GM18858 (cell line): ENCODE measurements at regions not wholly inside any gene's neighbourhood (a gene's known extent, or its start where the extent isn't known, plus 50 kb on each side); places are given as distances from the start of the nearest gene placed in this dataset.

Experiments used
- ATAC-seq: cut with Tn5 transposase; IDR thresholded peaks from one replicate; pipeline ENCODE4 v1.9.1; 2021; ENCODE audit not compliant: unreplicated experiment

GRCh38 chr2:14684516-14684915 lies 52.0 kb downstream of the LRATD1 start:
- no peak for ATAC-seq

DNA sequence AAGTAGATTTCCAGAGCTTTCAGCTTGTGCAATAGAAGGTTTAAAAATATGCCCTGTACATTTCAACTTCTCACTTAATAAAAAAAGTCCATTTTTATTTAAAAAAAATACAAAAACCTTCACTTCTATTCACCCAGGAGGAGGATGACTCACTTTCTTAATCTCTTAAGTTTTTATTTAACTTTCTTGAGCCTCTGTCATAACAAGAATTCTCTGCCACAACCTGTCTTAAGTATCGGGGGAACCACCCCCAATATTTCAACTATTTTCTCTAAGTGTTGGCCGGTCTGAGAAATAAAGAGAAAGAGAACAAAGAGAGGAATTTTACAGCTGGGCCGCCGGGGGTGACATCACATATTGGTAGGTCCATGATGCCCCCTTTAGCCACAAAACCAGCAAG lies 58.4 kb downstream of the LRATD1 start:
- no peak for ATAC-seq

DNA sequence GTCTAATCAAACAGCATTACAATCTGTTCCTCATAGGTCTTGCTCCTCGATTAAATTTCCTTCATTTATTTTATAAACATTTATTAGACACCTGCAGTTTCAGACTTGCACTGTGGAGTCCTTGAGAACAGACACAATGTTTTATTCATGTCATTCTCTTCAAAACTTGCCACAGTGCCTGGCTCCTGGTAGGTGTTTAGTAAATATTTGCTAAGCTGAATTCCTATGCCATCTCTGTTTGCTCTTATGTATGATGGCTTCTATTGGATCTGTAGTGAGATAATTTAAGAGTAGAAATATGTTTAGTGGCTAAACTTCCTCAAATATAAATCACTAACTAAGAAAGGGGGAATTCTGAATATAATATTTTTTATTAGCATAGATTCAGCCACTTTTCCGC lies 61.4 kb downstream of the LRATD1 start:
- no peak for ATAC-seq

DNA sequence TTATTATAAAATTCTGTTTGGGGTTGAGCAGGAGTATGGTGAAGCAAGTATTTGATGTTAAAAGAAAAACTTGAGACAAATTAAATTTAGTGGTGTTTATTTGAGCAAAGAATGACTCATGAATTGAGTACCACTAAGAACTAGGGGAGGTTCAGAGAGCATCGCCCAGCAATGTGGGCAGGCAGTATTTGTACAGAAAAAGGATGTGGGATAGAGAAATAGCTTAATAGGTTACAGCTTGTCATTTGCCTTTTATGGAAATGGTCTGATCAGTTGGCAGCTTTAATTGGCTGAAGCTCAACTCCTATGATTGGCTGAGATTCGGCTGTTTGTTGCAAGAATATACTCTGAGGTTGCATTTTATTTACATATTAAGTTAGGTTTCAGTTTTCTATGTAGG lies 68.2 kb downstream of the LRATD1 start:
- ATAC-seq, result no peak

GRCh38 chr2:14702258-14702657 lies 69.7 kb downstream of the LRATD1 start:
- no peak for ATAC-seq

GRCh38 chr2:14706201-14706600 lies 73.7 kb downstream of the LRATD1 start:
- no peak for ATAC-seq

GRCh38 chr2:14712111-14712510 lies 79.6 kb downstream of the LRATD1 start:
- ATAC-seq, result no peak

GRCh38 chr2:14713248-14713647 lies 80.7 kb downstream of the LRATD1 start:
- ATAC-seq, result no peak

GRCh38 chr2:14715600-14715999 lies 83.1 kb downstream of the LRATD1 start:
- no peak for ATAC-seq

GRCh38 chr2:14716319-14716718 lies 83.8 kb downstream of the LRATD1 start:
- ATAC-seq, result no peak

DNA sequence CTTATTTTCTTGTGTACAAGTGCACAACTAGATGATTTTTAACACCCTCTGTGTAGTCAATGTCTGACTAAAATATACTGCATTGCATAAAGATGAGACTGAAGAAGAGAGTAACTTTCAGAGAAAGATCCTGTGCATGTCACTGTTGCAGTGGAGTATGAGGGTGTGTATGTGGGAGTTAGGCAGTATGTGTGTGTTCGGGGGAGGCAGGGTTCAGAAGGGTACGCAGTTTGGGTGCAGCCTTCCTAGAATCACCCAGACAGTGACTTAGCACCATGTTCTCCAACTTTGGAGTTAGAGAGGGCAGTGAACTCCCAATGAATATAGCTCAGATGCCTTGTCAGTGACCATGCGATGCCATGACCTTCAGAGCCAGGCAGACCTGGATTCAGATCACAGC lies 84.6 kb downstream of the LRATD1 start:
- no peak for ATAC-seq

DNA sequence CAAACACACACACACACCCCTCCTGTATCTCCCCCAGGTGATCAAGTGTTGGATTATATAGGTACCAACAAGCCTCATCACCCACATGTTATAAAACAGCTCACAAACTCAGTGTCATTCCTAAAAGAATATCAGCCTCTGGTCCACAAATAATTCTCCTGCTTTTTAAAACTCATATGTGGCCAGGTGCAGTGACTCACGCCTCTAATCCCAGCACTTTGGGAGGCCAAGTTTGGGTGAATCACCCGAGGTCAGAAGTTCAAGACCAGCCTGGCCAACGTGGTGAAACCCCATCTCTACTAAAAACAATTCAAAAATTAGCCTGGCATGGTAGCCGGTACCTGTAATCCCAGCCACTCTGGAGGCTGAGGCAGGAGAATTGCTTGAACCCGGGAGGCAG lies 87.8 kb downstream of the LRATD1 start:
- ATAC-seq, result no peak

DNA sequence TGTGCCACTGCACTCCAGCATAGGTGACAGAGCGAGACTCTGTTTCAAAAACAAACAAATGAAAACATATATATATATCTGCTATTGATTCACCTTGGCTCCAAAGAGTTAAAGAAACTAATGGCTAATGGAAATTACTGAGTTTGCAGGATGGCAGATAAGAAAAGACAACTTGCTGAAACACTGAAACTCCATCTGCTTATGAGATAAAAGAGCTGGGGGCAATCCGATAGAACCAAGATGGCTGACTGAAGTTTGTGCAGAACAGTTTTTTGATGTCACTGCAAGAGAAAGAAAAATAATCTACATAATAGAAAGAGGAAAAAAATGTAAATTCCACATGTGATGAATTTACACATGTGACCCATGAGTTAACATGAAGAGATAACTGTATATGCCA lies 88.2 kb downstream of the LRATD1 start:
- ATAC-seq, result no peak

- no peak for ATAC-seq
Measured at GRCh38 chr2:14722904-14723570, 90.5 kb downstream of the LRATD1 start.

GRCh38 chr2:14723684-14724083 lies 91.2 kb downstream of the LRATD1 start:
- ATAC-seq, result no peak

DNA sequence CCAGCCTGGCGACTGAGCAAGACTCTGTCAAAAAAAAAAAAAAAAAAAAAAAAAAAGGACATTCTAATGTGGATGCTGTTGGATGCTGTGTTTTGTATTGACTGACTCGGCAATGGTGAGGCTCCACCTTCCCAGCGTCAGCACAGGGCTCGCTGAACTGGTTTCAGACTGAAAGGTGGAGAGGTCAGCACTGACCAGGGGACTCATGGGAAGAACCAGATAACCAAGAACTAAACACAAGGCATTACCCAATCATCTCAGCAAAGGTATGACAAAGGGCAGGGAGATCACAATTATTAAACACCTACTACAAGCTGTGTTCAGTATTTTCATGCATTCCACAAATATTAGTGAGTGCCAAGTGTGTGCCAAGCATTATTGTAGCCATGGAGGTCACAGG lies 103.2 kb downstream of the LRATD1 start:
- no peak for ATAC-seq

GRCh38 chr2:14737201-14737600 lies 104.7 kb downstream of the LRATD1 start:
- ATAC-seq, result no peak

- ATAC-seq, result no peak
Measured at GRCh38 chr2:14743861-14744260, 111.3 kb downstream of the LRATD1 start.

DNA sequence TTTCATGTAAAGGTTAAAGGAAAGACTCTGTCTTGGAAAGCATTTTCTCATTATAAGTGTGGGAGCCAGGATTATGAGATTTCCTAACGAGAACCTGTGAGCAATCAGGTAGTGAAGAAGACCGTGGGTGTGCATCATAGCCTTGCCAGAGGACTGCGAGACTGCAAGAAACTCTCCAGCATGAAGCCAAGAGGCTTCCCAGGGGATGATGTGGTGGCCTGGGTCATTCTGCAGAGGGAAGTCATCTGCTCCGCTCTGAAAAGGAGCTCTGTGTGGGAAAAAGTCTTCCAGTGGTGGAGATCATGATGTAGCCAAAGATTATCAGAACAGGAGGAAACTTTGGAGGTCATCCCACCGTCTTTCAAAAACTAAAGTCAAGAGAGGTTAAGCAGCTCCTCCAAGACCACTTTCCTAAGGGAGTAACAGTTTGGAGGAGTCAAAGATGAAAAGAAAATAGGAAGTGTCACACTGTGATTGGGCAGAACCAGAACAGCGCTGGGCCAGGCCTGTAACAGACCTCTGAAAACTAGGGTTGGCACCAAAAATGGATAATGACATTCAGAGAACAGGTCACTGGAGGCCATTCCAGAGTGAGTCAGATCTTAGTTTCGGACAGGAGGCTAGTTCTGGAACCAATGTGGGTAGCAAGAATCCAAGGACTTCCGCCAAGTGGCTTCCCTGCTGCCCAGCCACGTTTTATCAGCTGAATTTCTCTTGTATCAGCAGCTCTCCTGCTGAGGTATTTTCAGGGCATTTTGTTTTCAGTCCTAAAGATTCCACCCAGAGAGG lies 113.0 kb downstream of the LRATD1 start:
- ATAC-seq, result no peak

DNA sequence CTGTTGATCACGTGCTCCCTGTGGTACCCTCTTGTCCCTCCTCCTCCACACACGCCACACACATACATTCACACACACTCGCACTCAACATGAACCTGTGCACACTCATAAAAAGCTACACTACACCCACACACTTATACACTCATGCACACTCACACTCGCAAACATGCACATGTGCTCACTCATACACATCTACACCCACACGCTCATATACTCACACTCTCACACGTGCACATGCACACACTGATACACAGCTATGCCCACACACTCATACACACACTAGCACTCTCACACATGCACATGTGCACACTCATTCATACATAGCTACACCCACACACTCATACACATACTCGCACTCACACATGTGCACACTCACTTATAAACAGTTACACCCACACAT lies 113.6 kb downstream of the LRATD1 start:
- ATAC-seq, result no peak

DNA sequence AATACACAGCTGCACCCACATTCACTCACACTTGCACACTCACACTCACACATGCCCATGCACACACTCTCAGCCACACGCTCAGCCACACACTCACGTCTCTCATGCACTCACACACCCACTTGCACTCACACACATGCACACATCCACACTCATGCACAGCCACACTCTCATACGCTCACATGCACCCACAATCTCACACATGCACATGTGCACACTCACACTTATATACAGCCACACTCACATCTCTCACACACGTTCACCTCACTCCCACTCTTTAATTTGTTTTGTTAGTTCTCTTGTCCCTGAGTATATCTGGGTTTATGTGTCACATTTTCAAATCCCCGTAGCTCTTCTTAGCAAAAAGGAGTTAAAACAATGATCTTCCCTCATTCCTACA lies 114.9 kb downstream of the LRATD1 start:
- ATAC-seq, result no peak

DNA sequence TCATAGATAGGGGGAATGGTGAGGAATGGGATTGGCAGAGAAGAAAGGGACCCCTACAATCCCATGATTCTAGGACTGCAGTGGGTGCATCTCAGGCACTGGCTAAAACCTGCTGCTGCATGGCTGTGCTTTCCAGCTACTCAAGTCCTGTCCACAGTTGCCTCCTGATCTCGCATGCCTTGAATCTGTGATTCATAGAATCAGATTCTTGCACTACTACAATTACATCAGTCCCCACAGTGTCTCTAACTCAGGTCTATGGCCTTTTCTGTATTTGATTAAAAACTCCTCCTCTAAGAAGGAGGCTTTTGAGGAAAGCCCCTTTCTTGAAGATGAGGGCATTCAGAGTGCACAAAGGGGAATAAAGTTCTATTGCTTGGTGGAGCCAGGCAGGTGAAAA lies 117.4 kb downstream of the LRATD1 start:
- ATAC-seq, result no peak

DNA sequence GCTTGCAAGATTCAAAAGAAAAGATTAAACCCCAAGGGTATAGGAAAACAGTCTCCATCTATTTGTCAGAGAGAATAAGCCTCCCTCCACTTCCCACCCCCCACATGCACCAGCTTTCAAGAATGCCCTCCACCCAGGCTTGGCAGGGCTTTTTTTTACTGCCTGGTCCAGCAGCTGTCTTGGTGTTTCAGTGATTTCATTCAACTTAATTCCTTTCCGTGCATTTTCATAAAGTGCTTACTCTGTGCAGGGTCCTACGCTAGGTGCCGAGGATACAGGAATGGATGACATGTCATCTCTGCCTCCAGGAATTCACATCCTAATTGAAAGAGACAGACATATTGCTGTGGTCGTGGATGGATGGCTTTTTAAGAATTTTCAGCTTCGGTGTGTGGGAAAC lies 117.9 kb downstream of the LRATD1 start:
- no peak for ATAC-seq
